GM12891 (cell line): ENCODE measurements at regions not wholly inside any gene's neighbourhood (a gene's known extent, or its start where the extent isn't known, plus 50 kb on each side); places are given as distances from the start of the nearest gene placed in this dataset.

Source experiments
- POLR2A ChIP-seq: IDR thresholded peaks from 2 replicates; pipeline ENCODE4 v1.6.1; 2011; ENCODE audit warnings: low read depth, low read length, control low read depth
- POLR2AphosphoS5 ChIP-seq: IDR thresholded peaks from 2 replicates; pipeline ENCODE4 v1.6.1; 2011; ENCODE audit warnings: low read depth, low read length, control low read depth
- SPI1 ChIP-seq: IDR thresholded peaks from 2 replicates; pipeline ENCODE4 v1.6.1; 2011; ENCODE audit warnings: low read depth, low read length, control low read depth
- TAF1 ChIP-seq: IDR thresholded peaks from 2 replicates; pipeline ENCODE4 v1.6.1; 2011; ENCODE audit warnings: low read depth, low read length, control low read depth

- TF ChIP-seq SPI1 (no peak), POLR2AphosphoS5 (no peak), POLR2A (no peak), TAF1 (no peak)
These were observed 1369.9 kb upstream of the TMEM132C start for GRCh38 chr12:126897102-126897501.
